ENCODE measurements at regions not wholly inside any gene's neighbourhood (a gene's known extent, or its start where the extent isn't known, plus 50 kb on each side); places are given as distances from the start of the nearest gene placed in this dataset.
"Not testable (repeated sequence)": the region's sequence is repeated elsewhere in the genome, so short reads cannot be mapped to it uniquely, and the experiment has no call there.

GRCh38 chr1:83060221-83060620 is 938.7 kb downstream of the TTLL7 start:
- DNase-seq (no peak), ATAC-seq (no peak)
- intact Hi-C loops (cut with DNase I, micrococcal nuclease): no loop called here

GRCh38 chr1:83058327-83058726 is 940.6 kb downstream of the TTLL7 start:
- intact Hi-C loops (cut with DNase I, micrococcal nuclease): no loop called here
- ATAC-seq (no peak), DNase-seq (no peak)

GRCh38 chr1:83055391-83056170 is 943.4 kb downstream of the TTLL7 start:
- intact Hi-C loops (cut with DNase I, micrococcal nuclease): no loop called here
- DNase-seq (no peak), ATAC-seq (no peak)

GRCh38 chr1:83053446-83053845 is 945.5 kb downstream of the TTLL7 start:
- ATAC-seq (no peak), DNase-seq (no peak)
- intact Hi-C loops (cut with DNase I, micrococcal nuclease): no loop called here

DNA sequence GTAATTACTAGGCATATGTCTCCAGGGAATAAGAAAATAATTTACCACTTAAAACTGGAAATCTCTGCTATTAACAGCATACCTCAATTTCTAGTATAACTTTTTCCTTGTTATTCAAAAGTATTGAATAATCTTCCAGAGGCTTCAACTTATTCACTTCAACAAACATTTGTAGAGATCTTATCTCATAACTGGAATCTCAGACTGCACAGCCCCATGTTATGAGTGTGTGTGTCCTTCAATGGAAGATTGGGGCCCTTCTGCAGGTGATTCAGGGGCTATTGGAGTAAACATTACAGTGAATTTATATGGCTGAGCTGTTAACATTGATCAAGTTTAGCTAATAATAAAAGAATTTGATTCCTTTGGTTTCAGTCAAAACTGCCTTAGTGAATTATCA is 946.1 kb downstream of the TTLL7 start:
- DNase-seq (no peak), ATAC-seq (no peak)
- intact Hi-C loops (cut with DNase I, micrococcal nuclease): no loop called here

- DNase-seq; ATAC-seq; intact Hi-C loops (cut with DNase I, micrococcal nuclease): not testable (repeated sequence)
Observed at GRCh38 chr1:83051053-83051452, 947.9 kb downstream of the TTLL7 start.

- ATAC-seq (no peak), DNase-seq (no peak)
- intact Hi-C loops (cut with DNase I, micrococcal nuclease): no loop called here
Observed at GRCh38 chr1:83043244-83043643, 955.7 kb downstream of the TTLL7 start.

DNA sequence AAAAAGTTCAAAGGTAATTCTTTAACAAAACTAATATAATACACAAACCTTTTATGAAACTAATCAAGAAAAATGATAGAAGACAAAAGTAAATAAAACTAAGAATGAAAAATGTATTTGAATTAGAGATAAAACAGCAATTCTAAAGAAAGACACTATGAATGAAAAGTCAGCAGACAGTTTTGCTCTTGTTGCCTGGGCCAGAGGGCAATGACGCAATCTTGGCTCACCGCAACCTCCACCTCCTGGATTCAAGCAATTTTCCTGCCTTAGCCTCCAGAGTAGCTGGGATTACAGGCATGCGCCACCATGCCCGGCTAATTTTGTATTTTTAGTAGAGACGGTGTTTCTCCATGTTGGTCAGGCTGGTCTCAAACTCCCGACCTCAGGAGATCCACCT is 959.8 kb downstream of the TTLL7 start:
- ATAC-seq; intact Hi-C loops (cut with DNase I, micrococcal nuclease); DNase-seq: not testable (repeated sequence)

GRCh38 chr1:83034851-83035250 is 964.1 kb downstream of the TTLL7 start:
- intact Hi-C loops (cut with DNase I, micrococcal nuclease): no loop called here
- no peak for ATAC-seq
- no peak for DNase-seq

DNA sequence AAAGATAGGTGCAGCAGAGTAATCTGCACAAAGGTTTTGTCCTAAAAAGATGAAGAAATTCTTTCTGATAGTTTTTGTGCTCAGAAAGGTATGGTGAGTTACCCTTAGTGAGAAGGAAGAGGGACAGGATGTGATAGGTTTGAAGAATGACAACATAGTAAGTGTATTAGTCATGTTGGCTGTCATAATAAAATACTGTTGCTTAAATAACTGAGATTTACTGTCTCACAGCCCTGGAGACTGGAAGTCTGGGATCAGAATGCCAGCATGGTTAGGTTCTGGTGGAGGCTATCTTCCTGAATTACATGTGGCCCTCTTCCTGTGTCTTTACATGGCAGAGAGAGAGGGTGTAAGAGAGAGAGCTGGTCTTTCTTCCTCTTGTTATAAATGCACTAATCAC is 965.2 kb downstream of the TTLL7 start:
- intact Hi-C loops (cut with DNase I, micrococcal nuclease): no loop called here
- ATAC-seq: no peak
- no peak for DNase-seq

GRCh38 chr1:83029916-83030315 is 969.0 kb downstream of the TTLL7 start:
- intact Hi-C loops (cut with DNase I, micrococcal nuclease): no loop called here
- no peak for ATAC-seq
- DNase-seq: no peak

DNA sequence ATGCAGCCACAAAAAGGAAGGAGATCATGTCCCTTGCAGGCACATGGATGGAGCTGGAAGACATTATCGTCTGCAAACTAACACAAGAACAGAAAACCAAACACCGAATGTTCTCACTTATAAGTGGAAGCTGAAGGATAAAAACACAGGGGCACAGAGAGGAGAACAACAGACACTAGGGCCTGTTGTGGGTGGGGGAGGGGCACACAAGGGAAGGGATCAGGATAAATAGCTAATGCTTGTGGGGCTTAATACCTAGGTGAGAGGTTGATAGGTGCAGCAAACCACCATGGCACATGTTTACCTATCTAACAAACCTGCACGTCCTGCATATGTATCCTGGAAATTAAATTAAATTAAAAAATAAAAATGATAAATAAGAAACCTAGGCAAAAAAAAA is 969.9 kb downstream of the TTLL7 start:
- DNase-seq (no peak), ATAC-seq (no peak)
- intact Hi-C loops (cut with DNase I, micrococcal nuclease): no loop called here

GRCh38 chr1:83028467-83028866 is 970.5 kb downstream of the TTLL7 start:
- DNase-seq (no peak), ATAC-seq (no peak)

GRCh38 chr1:83027511-83027910 is 971.4 kb downstream of the TTLL7 start:
- no peak for ATAC-seq
- DNase-seq: no peak
- intact Hi-C loops (cut with DNase I, micrococcal nuclease): no loop called here

More at GRCh38 chr1:83028467-83028866, 970.5 kb downstream of the TTLL7 start:
- intact Hi-C loops (cut with DNase I, micrococcal nuclease): no loop called here

DNA sequence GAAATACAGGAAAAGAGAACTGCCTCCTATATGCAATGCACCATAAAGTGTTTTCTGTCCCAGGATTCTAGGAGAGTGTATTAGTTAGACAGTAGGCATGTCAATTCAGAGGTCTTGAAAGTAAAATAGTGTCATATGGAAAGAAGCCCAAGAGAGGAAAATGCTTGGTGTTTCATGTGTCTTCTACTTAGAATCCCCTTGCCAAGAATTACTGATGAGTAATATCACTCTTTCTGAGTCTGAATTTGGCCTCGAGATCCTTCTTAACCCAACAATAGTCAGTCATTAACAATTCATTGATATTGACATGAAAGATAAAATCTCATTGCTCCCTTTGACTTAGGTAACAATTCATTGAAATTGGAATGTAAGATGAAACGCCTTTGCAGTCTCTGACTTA is 972.2 kb downstream of the TTLL7 start:
- ATAC-seq: no peak
- DNase-seq: no peak

GRCh38 chr1:83024251-83024767 is 974.6 kb downstream of the TTLL7 start:
- intact Hi-C loops (cut with DNase I, micrococcal nuclease): no loop called here
- DNase-seq (no peak), ATAC-seq (no peak)

More for the DNA sequence above, 972.2 kb downstream of the TTLL7 start:
- intact Hi-C loops (cut with DNase I, micrococcal nuclease): no loop called here

DNA sequence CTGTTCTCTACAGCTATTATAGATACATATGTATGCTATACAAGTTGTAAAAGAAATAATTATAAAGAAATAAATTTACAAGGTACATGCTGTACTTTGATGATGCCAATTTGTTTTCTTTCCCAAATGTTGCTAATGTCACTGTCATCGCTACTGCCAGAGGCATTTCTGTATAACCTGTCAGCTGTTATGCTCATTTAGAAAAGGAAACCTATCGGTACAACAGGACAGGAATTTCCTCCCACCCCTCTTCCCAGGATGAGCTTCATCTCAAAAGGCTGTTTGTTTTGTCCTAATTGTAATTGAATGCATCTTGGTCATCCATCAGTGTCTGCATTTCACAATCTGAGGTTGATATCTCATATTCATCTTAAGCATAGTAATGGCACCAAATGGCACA is 975.7 kb downstream of the TTLL7 start:
- intact Hi-C loops (cut with DNase I, micrococcal nuclease): no loop called here
- ATAC-seq: no peak
- DNase-seq: no peak

DNA sequence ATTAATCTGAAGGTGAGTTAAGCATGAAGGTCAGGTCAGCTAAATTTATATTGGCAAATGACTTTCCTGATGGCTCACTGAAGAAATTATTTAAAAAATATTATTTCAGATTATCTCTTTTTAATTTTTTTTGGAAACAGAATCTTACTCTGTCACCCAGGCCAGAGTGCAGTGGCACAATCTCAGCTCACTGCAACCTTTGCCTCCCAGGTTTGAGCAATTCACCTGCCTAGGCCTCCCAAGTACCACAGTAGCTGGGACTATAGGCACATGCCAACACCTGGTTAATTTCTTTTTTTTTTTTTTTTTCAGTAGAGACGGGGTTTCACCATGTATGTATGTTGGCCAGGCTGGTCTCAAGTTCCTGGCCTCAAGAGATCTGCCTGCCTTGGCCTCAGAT is 976.7 kb downstream of the TTLL7 start:
- DNase-seq (no peak), ATAC-seq (no peak)
- intact Hi-C loops (cut with DNase I, micrococcal nuclease): no loop called here

DNA sequence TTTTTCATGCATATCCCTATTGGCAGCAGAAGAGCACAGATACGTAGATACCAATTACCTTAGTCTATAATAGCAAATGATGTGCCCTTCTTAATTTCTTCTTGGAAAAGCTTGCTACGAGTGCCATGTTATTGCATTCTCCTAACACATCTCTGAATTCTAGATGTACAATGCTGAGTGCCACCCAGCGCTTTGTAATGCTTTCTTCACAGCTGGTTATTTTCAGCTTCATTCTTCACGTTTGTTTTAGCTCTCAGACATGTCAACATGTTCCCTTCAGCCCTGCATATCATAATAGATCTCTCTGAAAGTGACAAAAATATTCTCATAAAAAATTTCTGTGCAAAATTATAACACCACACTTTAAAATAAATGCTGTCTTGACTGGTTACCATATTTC is 981.2 kb downstream of the TTLL7 start:
- ATAC-seq (no peak), DNase-seq (no peak)
- intact Hi-C loops (cut with DNase I, micrococcal nuclease): no loop called here

DNA sequence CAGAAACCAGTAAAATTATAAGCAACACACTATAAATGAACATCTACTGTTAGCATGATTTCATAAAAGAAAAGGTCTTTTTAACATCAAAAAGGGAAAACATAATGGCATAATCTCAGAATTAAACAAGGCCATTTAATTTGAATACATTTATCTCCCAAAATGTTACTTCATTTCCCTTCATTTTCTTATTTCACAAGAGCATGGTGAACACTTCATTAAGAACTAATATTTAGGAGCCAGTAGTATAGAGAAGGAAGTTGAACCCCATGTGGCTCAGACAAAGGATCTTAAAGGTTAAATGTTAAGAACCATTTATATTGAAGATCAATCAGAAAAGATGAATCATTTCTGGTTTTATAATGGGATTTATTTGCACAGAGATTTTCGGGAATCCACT is 981.7 kb downstream of the TTLL7 start:
- no peak for ATAC-seq
- intact Hi-C loops (cut with DNase I, micrococcal nuclease): no loop called here
- DNase-seq: no peak

GRCh38 chr1:83016354-83016849 is 982.5 kb downstream of the TTLL7 start:
- intact Hi-C loops (cut with DNase I, micrococcal nuclease): no loop called here
- no peak for ATAC-seq
- DNase-seq: no peak

All from left colon (tissue), 2 donors.